Ovary (tissue), 7 donors: ENCODE measurements at regions not wholly inside any gene's neighbourhood (a gene's known extent, or its start where the extent isn't known, plus 50 kb on each side); places are given as distances from the start of the nearest gene placed in this dataset.

ENCODE experiments used
- DNase-seq, 5 donors: peaks; one replicate each; pipeline ENCODE4 v3.0.0-alpha.2; 2019 to 2020
- H3K27ac ChIP-seq, 2 donors: fragments of 200-600 bp; one replicate each; pipeline versions ENCODE4 v1.5.1 to v1.8.0; 2019 to 2022
- H3K27me3 ChIP-seq: fragments of 200-600 bp; one replicate; pipeline ENCODE4 v1.8.0; 2022
- H3K36me3 ChIP-seq: fragments of 200-600 bp; sonication (generic); one replicate; pipeline ENCODE4 v1.5.1; 2019
- H3K4me1 ChIP-seq: one replicate; pipeline ENCODE4 v1.8.1; 2013; ENCODE audit warnings: mild to moderate bottlenecking, moderate library complexity; ENCODE audit not compliant: insufficient read depth
- H3K4me3 ChIP-seq: fragments of 200-600 bp; sonication (generic); one replicate; pipeline ENCODE4 v1.5.1; 2017
- H3K9me3 ChIP-seq, 2 donors: fragments of 200-600 bp in 1 of 2; sonication (generic) in 1 of 2; one replicate each; pipeline versions ENCODE4 v1.5.1 to v1.8.1; 2013 to 2019; ENCODE audit warnings: mild to moderate bottlenecking in 1 of 2, moderate library complexity in 1 of 2
- CTCF ChIP-seq, 3 donors: fragments of 450-650 bp in 2 of 3; fragments of 200-600 bp in 1 of 3; IDR thresholded peaks; one replicate each; pipeline versions ENCODE4 v1.5.1 to v1.8.0; 2016 to 2022; ENCODE audit warnings: antibody characterized with exemption in 3 of 3, mild to moderate bottlenecking in 1 of 3
- EP300 ChIP-seq: sonication (generic); formaldehyde crosslinking; IDR thresholded peaks from one replicate; pipeline ENCODE4 v1.6.1; 2017; ENCODE audit warnings: antibody characterized with exemption
- POLR2A ChIP-seq: fragments of 450-650 bp; IDR thresholded peaks from one replicate; pipeline ENCODE4 v1.6.1; 2017; ENCODE audit warnings: antibody characterized with exemption, mild to moderate bottlenecking, moderate library complexity
- WGBS, 3 donors: extraction: QIAGEN DNeasy Blood & Tissue Kit in 1 of 3; methylation state at CpG; one replicate each; pipeline versions ENCODE4 v1.1.5 to v1.1.7; 2013 to 2017; 5-methylcytosine and 5-hydroxymethylcytosine counted together
- intact Hi-C, 4 donors: fragments of 100-400 bp; cut with DNase I; formaldehyde crosslinking; loops; one replicate each; pipeline versions ENCODE4 v1.11.0 to v1.15.1; 2022 to 2023
- donor health status: DM: no; HTN: no; CAD: no; lungs with moderate emphysema.
- donor health status: DM: no; HTN: no; CAD: no.
- donor health status: Bipolar disorder and iron deficiency.
- donor health status: DM: no; HTN: no; CAD: no.
- donor health status: DM: yes; HTN: yes; CAD: no.

- TF ChIP-seq POLR2A = no peak
- no peak for TF ChIP-seq EP300
- TF ChIP-seq CTCF (IDR thresholded peaks at IDR 0.05) = no peak
- DNase-seq = no peak
- Histone ChIP-seq H3K4me3 (no peak overlapping the region), H3K27me3 (no peaks in the 10 kb centered on the region), H3K36me3 (no peaks in the 10 kb centered on the region), H3K4me1 (no peaks in the 10 kb centered on the region), H3K9me3 (no peaks in the 10 kb centered on the region), H3K27ac (no peak overlapping the region)
- intact Hi-C loops = no loop called here
- WGBS, 3 donors = 6 to 13% (median 7%) methylated on average over 1 of the region's 1 CpG
These were observed 339.2 kb downstream of the PRR16 start for GRCh38 chr5:120803282-120803681.

- H3K36me3 ChIP-seq = no peaks in the 10 kb centered on the region
- no peaks in the 10 kb centered on the region for H3K4me1 ChIP-seq
- no peaks in the 10 kb centered on the region for H3K27me3 ChIP-seq
- intact Hi-C loops = no loop called here
- H3K4me3 ChIP-seq = no peak overlapping the region
- TF ChIP-seq CTCF (IDR thresholded peaks at IDR 0.05) (no peak), EP300 (no peak), POLR2A (no peak)
- WGBS, 3 donors = 54 to 60% (median 59%) methylated on average over 2 of the region's 2 CpGs
- no peak for DNase-seq
- no peak overlapping the region for H3K27ac ChIP-seq
- H3K9me3 ChIP-seq = no peaks in the 10 kb centered on the region
These were observed 341.0 kb downstream of the PRR16 start for GRCh38 chr5:120805131-120805530.

- intact Hi-C loops = no loop called here
- Histone ChIP-seq H3K27ac (no peak overlapping the region), H3K4me3 (no peak overlapping the region), H3K4me1 (no peaks in the 10 kb centered on the region), H3K9me3 (no peaks in the 10 kb centered on the region), H3K36me3 (no peaks in the 10 kb centered on the region), H3K27me3 (no peaks in the 10 kb centered on the region)
- 40 to 46% (median 44%) methylated on average over 2 of the region's 2 CpGs for WGBS, 3 donors
- no peak for DNase-seq
- TF ChIP-seq POLR2A = no peak
- TF ChIP-seq EP300 = no peak
- TF ChIP-seq CTCF (IDR thresholded peaks at IDR 0.05) = no peak
These were observed 342.1 kb downstream of the PRR16 start for GRCh38 chr5:120806202-120806601.

GRCh38 chr5:120808135-120808534 lies 344.0 kb downstream of the PRR16 start:
- Histone ChIP-seq H3K36me3 (no peaks in the 10 kb centered on the region), H3K9me3 (no peaks in the 10 kb centered on the region), H3K4me3 (no peak overlapping the region), H3K27ac (no peak overlapping the region), H3K27me3 (no peaks in the 10 kb centered on the region), H3K4me1 (no peaks in the 10 kb centered on the region)
- intact Hi-C loops = no loop called here
- DNase-seq = no peak
- TF ChIP-seq EP300 = no peak
- no peak for TF ChIP-seq POLR2A
- TF ChIP-seq CTCF (IDR thresholded peaks at IDR 0.05) = no peak

- TF ChIP-seq EP300 (no peak), POLR2A (no peak), CTCF (IDR thresholded peaks at IDR 0.05) (no peak)
- H3K9me3 ChIP-seq = no peaks in the 10 kb centered on the region
- intact Hi-C loops = no loop called here
These were observed 344.5 kb downstream of the PRR16 start for GRCh38 chr5:120808606-120809005.

More at GRCh38 chr5:120808606-120809005, 344.5 kb downstream of the PRR16 start:
- Histone ChIP-seq H3K27ac (no peak overlapping the region), H3K4me3 (no peak overlapping the region), H3K36me3 (no peaks in the 10 kb centered on the region), H3K4me1 (no peaks in the 10 kb centered on the region), H3K27me3 (no peaks in the 10 kb centered on the region)
- no peak for DNase-seq
